GM21717 (cell line): ENCODE measurements at regions not wholly inside any gene's neighbourhood (a gene's known extent, or its start where the extent isn't known, plus 50 kb on each side); places are given as distances from the start of the nearest gene placed in this dataset.

Experiments used
- ATAC-seq: cut with Tn5 transposase; IDR thresholded peaks from one replicate; pipeline ENCODE4 v1.9.1; 2021; ENCODE audit warnings: mild to moderate bottlenecking, moderate library complexity; ENCODE audit not compliant: unreplicated experiment

GRCh38 chr4:138086611-138087041, 155.5 kb downstream of the SLC7A11 start:
- no peak for ATAC-seq

DNA sequence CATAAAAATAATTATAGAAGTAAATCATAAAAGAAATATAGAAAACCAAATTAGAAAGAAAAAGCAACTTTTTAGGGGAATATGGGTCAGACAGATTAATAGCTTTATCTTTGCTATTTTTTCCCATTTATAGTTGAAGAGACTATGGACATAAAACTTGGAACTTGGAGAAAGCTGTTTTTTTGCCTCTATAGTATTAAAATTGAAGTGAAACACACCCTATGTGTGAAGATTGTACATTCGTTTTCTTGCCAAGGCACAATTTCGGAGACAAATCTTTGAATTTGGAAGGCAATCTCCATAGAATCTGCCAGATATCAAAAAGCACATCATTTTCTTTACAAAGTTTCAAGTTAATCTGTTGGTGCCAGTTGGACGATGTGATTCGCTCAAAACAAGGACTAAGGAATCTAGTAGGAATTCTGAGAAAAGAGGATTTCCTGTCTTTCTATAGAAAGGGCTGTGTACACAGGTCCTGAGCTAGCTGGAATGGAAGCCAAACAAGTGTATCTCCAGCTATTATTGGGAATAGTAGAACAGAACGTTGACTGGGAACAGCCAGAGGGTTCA, 156.3 kb downstream of the SLC7A11 start:
- no peak for ATAC-seq

DNA sequence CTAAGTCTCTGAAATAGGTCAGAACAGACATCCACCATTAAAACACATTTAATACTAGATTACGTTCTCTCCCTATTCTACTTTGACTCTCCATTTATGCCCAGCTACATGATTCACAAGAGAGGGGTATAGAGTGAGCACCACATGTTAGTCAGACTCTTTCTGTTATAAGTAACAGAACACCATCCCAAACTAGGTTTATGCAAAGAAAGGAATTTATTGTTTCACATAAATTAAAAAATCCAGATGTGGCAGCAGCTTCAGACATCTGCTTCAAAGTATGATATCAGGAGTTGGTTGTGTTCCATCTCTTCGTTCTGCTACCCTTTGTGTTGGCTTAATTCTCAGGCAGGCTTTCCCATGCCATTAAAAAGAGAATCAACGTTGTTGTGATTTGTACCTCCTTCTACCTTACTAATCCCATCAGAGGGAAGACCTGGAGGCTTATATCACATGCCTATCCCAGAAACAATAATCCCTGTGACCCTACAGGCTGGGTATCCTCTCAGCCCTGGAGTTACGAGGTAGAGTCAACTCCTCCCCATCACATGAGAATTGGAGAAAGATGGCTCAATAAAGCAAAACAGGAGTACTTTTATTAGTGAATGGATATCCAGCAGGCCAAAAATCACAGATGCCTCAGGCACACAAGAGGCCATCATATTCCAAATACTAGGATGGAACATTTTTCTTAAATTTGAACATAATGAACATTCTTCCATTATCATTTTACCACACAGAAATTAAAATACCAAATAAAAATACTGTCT, 163.2 kb downstream of the SLC7A11 start:
- no peak for ATAC-seq

DNA sequence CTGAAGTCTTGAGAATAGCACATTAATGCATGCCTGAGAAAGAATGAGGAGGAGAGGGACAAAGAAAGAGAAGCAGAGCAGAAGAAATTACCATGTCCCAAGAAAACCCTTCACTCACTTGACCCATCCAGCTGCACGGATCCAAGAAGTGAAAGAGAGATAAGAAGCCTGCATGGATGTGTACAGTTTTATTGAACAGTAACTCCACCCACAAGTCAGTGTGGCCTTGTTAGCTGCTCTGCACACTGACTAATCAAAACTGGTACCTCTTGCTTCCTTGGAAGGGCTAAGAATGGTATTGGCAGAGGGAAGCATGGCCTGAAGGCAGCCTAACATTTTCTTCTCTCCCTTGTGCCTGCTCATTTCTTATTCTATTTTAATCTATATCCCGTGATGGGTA, 163.9 kb downstream of the SLC7A11 start:
- no peak for ATAC-seq

- no peak for ATAC-seq
These were observed 165.6 kb downstream of the SLC7A11 start for GRCh38 chr4:138076561-138076960.

DNA sequence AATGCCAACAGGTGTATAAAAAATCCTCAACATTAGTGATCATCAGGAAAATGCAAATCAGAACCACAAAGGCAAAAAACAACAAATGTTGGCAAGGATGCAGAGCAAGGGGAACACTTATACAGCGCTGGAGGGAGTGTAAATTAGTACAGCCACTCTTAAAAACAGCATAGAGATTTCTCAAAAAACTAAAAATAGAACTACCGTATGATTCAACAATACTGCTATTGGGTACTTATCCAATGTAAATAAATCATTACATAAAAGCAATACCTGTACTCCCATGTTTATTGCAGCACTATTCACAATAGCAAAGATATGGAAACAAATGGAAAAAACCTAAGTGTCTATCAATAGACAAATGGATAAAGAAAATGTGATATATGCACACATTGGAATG, 171.3 kb downstream of the SLC7A11 start:
- ATAC-seq, result no peak

DNA sequence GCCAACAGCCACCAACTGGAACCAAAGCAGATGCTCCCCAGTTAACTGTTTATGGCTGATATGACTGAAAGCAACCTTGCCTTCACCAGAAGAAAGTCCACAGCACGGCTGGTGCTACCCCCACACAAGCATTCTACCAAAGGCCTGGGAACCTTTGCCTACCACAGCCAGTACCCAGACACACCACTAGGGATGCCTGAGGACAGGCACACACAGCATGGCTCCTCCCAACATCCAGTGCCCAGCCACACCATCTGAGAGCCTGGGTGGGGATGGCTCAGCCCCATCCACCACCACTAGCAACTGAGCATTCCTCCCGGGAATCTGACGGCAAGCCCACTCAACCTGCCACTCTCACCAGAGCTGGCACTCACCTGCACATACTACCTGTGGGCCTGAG, 178.6 kb downstream of the SLC7A11 start:
- ATAC-seq, result no peak

- no peak for ATAC-seq
These were observed 179.2 kb downstream of the SLC7A11 start for GRCh38 chr4:138062929-138063328.

DNA sequence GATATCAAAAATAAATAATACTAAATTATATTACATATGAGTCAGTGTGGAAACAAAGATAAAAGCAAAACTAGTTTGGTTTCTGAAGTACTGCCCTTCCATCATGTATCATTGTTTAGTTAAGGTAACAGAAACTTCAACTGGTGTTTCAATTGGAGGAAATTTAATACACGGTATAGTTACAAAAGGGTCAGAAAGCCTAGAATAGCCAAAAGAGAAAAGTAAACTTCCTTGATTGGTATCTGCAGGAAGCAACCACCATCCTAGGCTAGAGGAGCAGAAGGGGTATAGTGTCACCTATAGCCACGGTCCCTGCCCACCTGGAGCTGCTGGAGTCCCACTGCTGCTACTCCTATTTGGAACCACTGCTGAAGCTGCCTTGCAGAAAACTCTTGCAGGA, 185.6 kb downstream of the SLC7A11 start:
- no peak for ATAC-seq

DNA sequence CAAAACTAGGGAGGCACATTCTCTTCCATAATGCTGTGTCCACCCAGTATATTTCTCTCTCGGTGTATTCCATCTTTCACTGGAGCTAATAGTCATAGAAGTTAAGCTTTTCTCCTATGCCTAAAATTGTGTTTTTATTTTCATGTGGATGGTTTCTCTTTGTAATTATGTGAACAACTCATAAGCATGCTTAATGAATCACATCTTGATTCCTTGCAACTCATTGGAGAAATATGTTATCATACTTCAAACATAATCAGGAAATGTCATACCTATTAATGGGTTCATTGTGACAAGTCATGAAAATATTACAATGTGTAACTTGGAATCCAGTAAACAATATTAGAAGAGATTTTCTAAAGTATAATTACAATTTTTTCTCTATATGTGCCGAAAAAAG, 186.3 kb downstream of the SLC7A11 start:
- no peak for ATAC-seq

DNA sequence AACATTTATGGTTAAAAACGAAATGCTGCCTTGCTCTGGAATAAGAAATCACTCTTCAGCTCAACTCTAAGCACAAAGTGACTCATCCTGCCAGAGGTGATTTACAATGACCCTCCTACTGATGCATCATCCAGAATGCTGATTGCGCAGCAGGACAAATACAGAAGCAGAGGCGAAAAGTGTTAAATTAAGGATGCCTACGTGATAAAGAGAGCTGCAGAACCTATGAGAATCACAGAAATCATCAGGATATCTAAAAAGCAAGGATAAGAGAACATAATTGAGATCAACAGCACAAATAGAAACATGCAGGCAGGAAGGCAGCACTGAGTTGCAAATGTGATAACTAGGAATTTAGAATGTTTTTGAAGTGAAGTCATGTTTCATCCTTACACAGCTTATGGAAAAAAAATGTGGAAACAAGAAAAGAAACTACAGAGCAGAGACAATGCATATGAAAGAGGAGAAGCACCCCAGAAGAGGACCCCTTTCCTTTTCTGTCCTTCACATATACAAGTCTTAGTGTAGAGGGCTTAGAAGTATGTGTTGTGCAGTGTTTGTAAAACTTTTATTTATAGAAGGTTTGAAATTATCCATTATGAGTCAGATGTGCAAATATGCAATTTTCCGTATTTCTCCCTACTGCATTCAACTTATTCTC, 188.4 kb downstream of the SLC7A11 start:
- no peak for ATAC-seq

- no peak for ATAC-seq
These were observed 189.1 kb downstream of the SLC7A11 start for GRCh38 chr4:138052806-138053632.

GRCh38 chr4:138051157-138051556, 191.0 kb downstream of the SLC7A11 start:
- ATAC-seq, result no peak

GRCh38 chr4:138050601-138051000, 191.5 kb downstream of the SLC7A11 start:
- no peak for ATAC-seq

DNA sequence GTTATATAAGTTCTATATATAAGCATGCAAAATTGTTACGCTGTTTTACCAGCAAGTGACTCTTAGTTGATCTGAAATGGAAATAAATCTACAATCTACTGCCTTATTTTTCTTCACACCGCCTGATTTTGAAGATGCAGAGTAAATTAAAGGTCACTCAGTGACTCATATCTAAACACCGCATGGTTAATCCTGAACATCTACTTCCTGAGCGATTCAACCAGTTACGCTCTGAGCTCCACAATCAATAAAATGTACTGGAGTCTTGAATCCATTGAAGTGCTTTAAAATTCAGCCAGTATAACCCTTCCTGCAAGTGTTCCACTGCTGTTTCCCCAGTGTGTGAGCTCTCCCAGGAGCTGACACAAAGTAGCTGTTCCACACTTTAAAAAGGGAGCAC, 192.8 kb downstream of the SLC7A11 start:
- ATAC-seq, result no peak

GRCh38 chr4:138047290-138047689, 194.9 kb downstream of the SLC7A11 start:
- no peak for ATAC-seq

DNA sequence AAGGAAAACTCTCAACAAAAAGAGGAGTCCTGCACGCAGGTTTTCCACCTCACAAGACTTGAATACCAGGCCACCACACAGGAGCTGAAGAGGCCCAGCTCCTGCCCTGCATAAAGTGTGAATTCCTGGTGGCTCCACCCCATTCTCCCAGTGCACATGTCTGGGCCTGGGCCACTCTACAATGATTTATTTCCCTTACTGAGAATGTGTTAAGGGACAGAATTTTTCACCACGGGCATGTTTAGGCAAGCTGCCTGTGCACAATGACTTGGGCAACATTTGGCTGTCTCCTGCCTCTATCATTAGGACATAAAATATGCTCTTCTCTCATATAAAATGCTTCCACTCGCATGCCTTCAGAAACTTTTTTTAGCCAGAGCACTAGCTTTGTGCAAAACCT, 197.1 kb downstream of the SLC7A11 start:
- no peak for ATAC-seq

- no peak for ATAC-seq
These were observed 203.1 kb downstream of the SLC7A11 start for GRCh38 chr4:138039010-138039409.

- ATAC-seq, result no peak
These were observed 204.5 kb downstream of the SLC7A11 start for GRCh38 chr4:138037696-138038095.

DNA sequence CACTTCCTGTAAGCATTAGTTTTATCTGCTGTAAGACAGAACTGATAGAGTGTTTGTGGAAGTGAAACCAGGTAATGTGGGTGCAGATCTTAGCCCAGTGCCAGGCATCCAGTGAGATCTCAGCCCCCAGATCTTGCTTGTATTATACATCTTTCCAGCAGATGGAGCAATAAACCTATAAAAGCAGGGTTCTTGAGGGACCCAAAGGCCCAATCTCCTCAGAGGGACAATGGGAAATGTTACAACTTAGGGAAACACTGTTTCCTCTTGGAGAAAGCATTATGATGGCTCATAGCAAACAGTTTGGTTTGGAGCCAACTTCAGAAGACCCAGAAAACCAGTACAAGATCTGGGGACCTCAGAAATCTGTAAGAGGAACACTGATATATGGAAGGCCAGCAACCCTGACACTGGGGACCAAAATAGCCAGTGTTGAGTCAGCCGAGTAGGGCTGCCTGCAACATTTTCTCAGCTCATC, 206.3 kb downstream of the SLC7A11 start:
- ATAC-seq, result peak; percentile 100

DNA sequence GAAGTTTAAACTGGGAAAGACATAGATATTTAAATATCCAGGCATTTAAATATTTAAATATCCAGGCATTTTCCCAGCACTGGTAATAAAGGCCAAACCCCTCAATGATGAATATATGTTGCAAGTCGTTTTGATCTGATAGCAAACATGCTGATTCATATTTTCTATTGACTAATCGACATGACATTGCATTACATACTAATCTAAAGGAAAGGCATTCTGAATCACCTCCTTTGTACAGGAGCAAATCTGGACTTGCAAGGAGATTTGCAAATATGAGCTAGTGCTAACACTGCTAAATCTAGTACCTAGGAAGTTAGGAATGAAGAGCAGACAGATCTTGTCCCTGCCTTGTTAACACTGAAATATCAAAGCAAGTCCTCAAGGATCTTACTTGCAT, 207.3 kb downstream of the SLC7A11 start:
- no peak for ATAC-seq
